ENCODE measurements at regions not wholly inside any gene's neighbourhood (a gene's known extent, or its start where the extent isn't known, plus 50 kb on each side); places are given as distances from the start of the nearest gene placed in this dataset.

GRCh38 chr13:59587971-59588716, 575.6 kb downstream of the DIAPH3 start:
- no peak for TF ChIP-seq CTCF (IDR thresholded peaks at IDR 0.05; ENCODE audit: insufficient read depth, missing control alignments)
- DNase-seq (ENCODE audit: insufficient read length, low spot score) (no peak), FAIRE-seq (no peak)

- FAIRE-seq (no peak), DNase-seq (ENCODE audit: insufficient read length, low spot score) (no peak)
- no peak for TF ChIP-seq CTCF (IDR thresholded peaks at IDR 0.05; ENCODE audit: insufficient read depth, missing control alignments)
These were observed 575.0 kb downstream of the DIAPH3 start for GRCh38 chr13:59588717-59589067.

- FAIRE-seq (no peak), DNase-seq (ENCODE audit: insufficient read length, low spot score) (no peak)
- TF ChIP-seq CTCF (IDR thresholded peaks at IDR 0.05; ENCODE audit: insufficient read depth, missing control alignments) = no peak
These were observed 561.7 kb downstream of the DIAPH3 start for GRCh38 chr13:59601993-59602392.

GRCh38 chr13:59603646-59604045, 560.1 kb downstream of the DIAPH3 start:
- DNase-seq (ENCODE audit: insufficient read length, low spot score) = no peak
- no peak for TF ChIP-seq CTCF (IDR thresholded peaks at IDR 0.05; ENCODE audit: insufficient read depth, missing control alignments)
- no peak for FAIRE-seq

- no peak for DNase-seq (ENCODE audit: insufficient read length, low spot score)
- no peak for TF ChIP-seq CTCF (IDR thresholded peaks at IDR 0.05; ENCODE audit: insufficient read depth, missing control alignments)
- FAIRE-seq = no peak
These were observed 556.6 kb downstream of the DIAPH3 start for GRCh38 chr13:59607172-59607571.

GRCh38 chr13:59607780-59608233, 555.9 kb downstream of the DIAPH3 start:
- DNase-seq (ENCODE audit: insufficient read length, low spot score) (no peak), FAIRE-seq (no peak)
- no peak for TF ChIP-seq CTCF (IDR thresholded peaks at IDR 0.05; ENCODE audit: insufficient read depth, missing control alignments)

GRCh38 chr13:59609421-59609820, 554.3 kb downstream of the DIAPH3 start:
- DNase-seq (ENCODE audit: insufficient read length, low spot score) (no peak), FAIRE-seq (no peak)

More at GRCh38 chr13:59609421-59609820, 554.3 kb downstream of the DIAPH3 start:
- no peak for TF ChIP-seq CTCF (IDR thresholded peaks at IDR 0.05; ENCODE audit: insufficient read depth, missing control alignments)
